ENCODE measurements at regions not wholly inside any gene's neighbourhood (a gene's known extent, or its start where the extent isn't known, plus 50 kb on each side); places are given as distances from the start of the nearest gene placed in this dataset.

DNA sequence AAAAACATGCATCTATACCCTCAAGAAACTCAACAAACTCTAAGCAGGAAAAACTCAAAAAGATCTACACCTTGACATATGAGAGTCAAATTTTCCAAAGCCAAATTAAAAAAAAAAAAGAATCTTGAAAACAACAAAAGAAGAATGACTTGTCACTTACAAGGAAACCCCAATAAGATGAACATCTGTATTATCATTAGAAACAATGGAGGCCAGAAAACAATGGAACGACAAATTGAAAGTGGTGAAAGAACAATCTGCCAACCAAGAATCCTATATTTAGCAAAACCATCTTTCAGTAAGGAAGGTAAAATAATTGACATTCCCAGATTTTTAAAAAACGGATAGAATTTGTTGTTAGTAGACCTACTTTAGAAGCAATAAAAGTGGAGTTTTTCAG lies 516.8 kb downstream of the ACTR3B start:
- TF ChIP-seq, protein P1, sequence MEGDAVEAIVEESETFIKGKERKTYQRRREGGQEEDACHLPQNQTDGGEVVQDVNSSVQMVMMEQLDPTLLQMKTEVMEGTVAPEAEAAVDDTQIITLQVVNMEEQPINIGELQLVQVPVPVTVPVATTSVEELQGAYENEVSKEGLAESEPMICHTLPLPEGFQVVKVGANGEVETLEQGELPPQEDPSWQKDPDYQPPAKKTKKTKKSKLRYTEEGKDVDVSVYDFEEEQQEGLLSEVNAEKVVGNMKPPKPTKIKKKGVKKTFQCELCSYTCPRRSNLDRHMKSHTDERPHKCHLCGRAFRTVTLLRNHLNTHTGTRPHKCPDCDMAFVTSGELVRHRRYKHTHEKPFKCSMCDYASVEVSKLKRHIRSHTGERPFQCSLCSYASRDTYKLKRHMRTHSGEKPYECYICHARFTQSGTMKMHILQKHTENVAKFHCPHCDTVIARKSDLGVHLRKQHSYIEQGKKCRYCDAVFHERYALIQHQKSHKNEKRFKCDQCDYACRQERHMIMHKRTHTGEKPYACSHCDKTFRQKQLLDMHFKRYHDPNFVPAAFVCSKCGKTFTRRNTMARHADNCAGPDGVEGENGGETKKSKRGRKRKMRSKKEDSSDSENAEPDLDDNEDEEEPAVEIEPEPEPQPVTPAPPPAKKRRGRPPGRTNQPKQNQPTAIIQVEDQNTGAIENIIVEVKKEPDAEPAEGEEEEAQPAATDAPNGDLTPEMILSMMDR (IDR thresholded peaks at IDR 0.05) = no peak
- TF ChIP-seq REST (IDR thresholded peaks at IDR 0.05; ENCODE audit: insufficient read depth in 1 of 2, low read depth in 2 of 2, low read length in 1 of 2) = no peak
